ENCODE measurements at regions not wholly inside any gene's neighbourhood (a gene's known extent, or its start where the extent isn't known, plus 50 kb on each side); places are given as distances from the start of the nearest gene placed in this dataset.
"Not testable (repeated sequence)": the region's sequence is repeated elsewhere in the genome, so short reads cannot be mapped to it uniquely, and the experiment has no call there.

- DNase-seq: not testable (repeated sequence)
These were observed 51.0 kb upstream of the ROPN1B start for GRCh38 chr3:125918024-125918423.

GRCh38 chr3:125918451-125918850, 50.5 kb upstream of the ROPN1B start:
- DNase-seq: not testable (repeated sequence)

- not testable (repeated sequence) for DNase-seq
These were observed 50.1 kb upstream of the ROPN1B start for GRCh38 chr3:125918866-125919265.
